Right cardiac atrium (tissue), 5 donors: ENCODE measurements at regions not wholly inside any gene's neighbourhood (a gene's known extent, or its start where the extent isn't known, plus 50 kb on each side); places are given as distances from the start of the nearest gene placed in this dataset.
A peak's percentile ranks its signal among the peaks of the same experiment; 100 is the strongest.
"Not testable (repeated sequence)": the region's sequence is repeated elsewhere in the genome, so short reads cannot be mapped to it uniquely, and the experiment has no call there.

Experiments used
- ATAC-seq, 2 donors: fragments of 200-7000 bp; cut with Tn5 transposase; one replicate each; pipeline versions ENCODE4 v1.8.0 to v1.9.1; 2020; ENCODE audit warnings: moderate library complexity in 2 of 2, mild to moderate bottlenecking in 1 of 2
- DNase-seq, 3 donors: peaks; one replicate each; pipeline ENCODE4 v3.0.0-alpha.2; 2020
- H3K27ac ChIP-seq: one replicate; pipeline ENCODE4 v1.5.1; 2013; ENCODE audit warnings: mild to moderate bottlenecking, low read length, control low read depth, moderate library complexity
- H3K27me3 ChIP-seq: one replicate; pipeline ENCODE4 v1.6.1; 2013; ENCODE audit not compliant: control insufficient read depth, insufficient read depth
- H3K4me1 ChIP-seq: one replicate; pipeline ENCODE4 v1.6.1; 2013; ENCODE audit warnings: low read length; ENCODE audit not compliant: control insufficient read depth, insufficient read depth
- H3K4me3 ChIP-seq: one replicate; pipeline ENCODE4 v1.5.1; 2013; ENCODE audit warnings: low read length, control low read depth
- H3K9me3 ChIP-seq: one replicate; pipeline ENCODE4 v1.6.1; 2013; ENCODE audit warnings: low read length; ENCODE audit not compliant: control insufficient read depth
- WGBS: extraction: QIAGEN DNeasy Blood & Tissue Kit; methylation state at CpG from one replicate; pipeline ENCODE4 v1.1.7; 2013; 5-methylcytosine and 5-hydroxymethylcytosine counted together
- intact Hi-C, 4 donors: fragments of 100-400 bp; cut with DNase I; formaldehyde crosslinking; loops; one replicate each; pipeline versions ENCODE4 v1.11.0 to v1.14.0; 2022 to 2023
- donor health status: healthy with polysubstance abuse.
- donor health status: DM: no; HTN: yes; CAD: no.
- donor health status: DM: no; HTN: no; CAD: no.
- donor health status: DM: no; HTN: yes; CAD: no; lungs with severe emphysema.
- donor health status: DM: yes; HTN: yes; CAD: no.

GRCh38 chr13:90498096-90498495 lies 849.4 kb upstream of the MIR17HG start:
- DNase-seq (no peak), ATAC-seq (no peak)
- no peaks in the 10 kb centered on the region for H3K4me1 ChIP-seq
- 40% methylated on average over 1 of the region's 1 CpG for WGBS
- H3K4me3 ChIP-seq = no peak overlapping the region
- no peaks in the 10 kb centered on the region for H3K27me3 ChIP-seq
- intact Hi-C loops = no loop called here
- H3K9me3 ChIP-seq = no peaks in the 10 kb centered on the region
- H3K27ac ChIP-seq = no peak overlapping the region

DNA sequence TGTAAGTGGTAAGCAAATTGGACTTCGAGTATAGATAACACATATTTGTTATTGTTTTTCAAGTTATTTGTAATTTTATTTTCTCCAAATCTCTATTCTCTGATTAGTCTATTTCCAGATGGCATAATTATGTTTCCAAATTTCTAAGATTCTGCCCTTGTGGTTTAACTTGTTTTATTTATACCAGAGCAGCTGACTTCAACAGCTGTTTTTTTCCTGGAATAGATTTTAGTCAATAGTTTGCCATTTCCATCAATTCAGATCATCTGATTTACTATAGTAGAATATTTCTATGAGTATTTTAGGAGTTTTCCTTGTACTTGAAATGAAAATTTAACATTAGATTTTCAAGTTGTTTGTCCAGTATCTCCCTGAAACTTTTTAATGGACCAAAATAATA lies 848.7 kb upstream of the MIR17HG start:
- no peaks in the 10 kb centered on the region for H3K9me3 ChIP-seq
- ATAC-seq = no peak
- intact Hi-C loops = no loop called here
- H3K4me3 ChIP-seq = no peak overlapping the region
- H3K4me1 ChIP-seq = no peaks in the 10 kb centered on the region
- WGBS = 0% methylated on average over 1 of the region's 1 CpG
- DNase-seq = no peak
- H3K27me3 ChIP-seq = no peaks in the 10 kb centered on the region
- no peak overlapping the region for H3K27ac ChIP-seq

- Histone ChIP-seq H3K4me3 (no peak overlapping the region), H3K27ac (no peak overlapping the region), H3K4me1 (no peaks in the 10 kb centered on the region), H3K9me3 (no peaks in the 10 kb centered on the region), H3K27me3 (no peaks in the 10 kb centered on the region)
- WGBS = 23% methylated on average over 2 of the region's 2 CpGs
- ATAC-seq (peak; percentile 86 to 88), DNase-seq (no peak)
- intact Hi-C loops = no loop called here
Observed at GRCh38 chr13:90500569-90500968, 846.9 kb upstream of the MIR17HG start.

- H3K9me3 ChIP-seq = no peaks in the 10 kb centered on the region
- intact Hi-C loops = no loop called here
- H3K27ac ChIP-seq = no peak overlapping the region
- no peaks in the 10 kb centered on the region for H3K4me1 ChIP-seq
- DNase-seq = peak; percentile 36 to 52 (median 49)
- H3K4me3 ChIP-seq = no peak overlapping the region
- WGBS = 71% methylated on average over 1 of the region's 1 CpG
- ATAC-seq = peak; percentile 95 to 97
- no peaks in the 10 kb centered on the region for H3K27me3 ChIP-seq
Observed at GRCh38 chr13:90502153-90502552, 845.3 kb upstream of the MIR17HG start.

- 33% methylated on average over 2 of the region's 2 CpGs for WGBS
- Histone ChIP-seq H3K9me3 (no peaks in the 10 kb centered on the region), H3K4me1 (no peaks in the 10 kb centered on the region), H3K27ac (no peak overlapping the region), H3K27me3 (no peaks in the 10 kb centered on the region), H3K4me3 (no peak overlapping the region)
- intact Hi-C loops = no loop called here
- no peak for ATAC-seq
- no peak for DNase-seq
Observed at GRCh38 chr13:90502762-90503161, 844.7 kb upstream of the MIR17HG start.

- H3K9me3 ChIP-seq = no peaks in the 10 kb centered on the region
- no peaks in the 10 kb centered on the region for H3K4me1 ChIP-seq
- DNase-seq (no peak), ATAC-seq (no peak)
- H3K27me3 ChIP-seq = no peaks in the 10 kb centered on the region
- H3K27ac ChIP-seq = no peak overlapping the region
- WGBS = 82% methylated on average over 2 of the region's 2 CpGs
- intact Hi-C loops = no loop called here
- no peak overlapping the region for H3K4me3 ChIP-seq
Observed at GRCh38 chr13:90510319-90510718, 837.2 kb upstream of the MIR17HG start.

GRCh38 chr13:90511903-90512302 lies 835.6 kb upstream of the MIR17HG start:
- no peak for DNase-seq
- Histone ChIP-seq H3K4me1 (no peaks in the 10 kb centered on the region), H3K9me3 (no peaks in the 10 kb centered on the region), H3K27me3 (no peaks in the 10 kb centered on the region), H3K4me3 (no peak overlapping the region), H3K27ac (no peak overlapping the region)
- no peak for ATAC-seq
- intact Hi-C loops = no loop called here
- WGBS = 62% methylated on average over 2 of the region's 2 CpGs

DNA sequence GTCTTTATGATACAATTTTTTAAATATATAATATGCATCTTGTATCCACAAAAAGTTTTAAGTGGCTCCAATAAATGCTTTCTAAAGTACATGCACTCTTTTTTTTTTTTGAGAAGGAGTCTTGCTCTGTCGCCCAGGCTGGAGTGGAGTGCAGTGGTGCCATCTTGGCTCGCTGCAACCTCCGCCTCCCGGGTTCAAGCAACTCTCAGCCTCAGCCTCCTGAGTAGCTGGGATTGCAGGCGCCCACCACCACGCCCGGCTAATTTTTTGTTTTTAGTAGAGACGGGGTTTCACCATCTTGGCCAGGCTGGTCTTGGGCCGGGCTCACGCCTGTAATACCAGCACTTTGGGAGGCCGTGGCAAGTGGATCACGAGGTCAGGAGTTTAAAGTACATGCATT lies 832.8 kb upstream of the MIR17HG start:
- ATAC-seq = not testable (repeated sequence)

DNA sequence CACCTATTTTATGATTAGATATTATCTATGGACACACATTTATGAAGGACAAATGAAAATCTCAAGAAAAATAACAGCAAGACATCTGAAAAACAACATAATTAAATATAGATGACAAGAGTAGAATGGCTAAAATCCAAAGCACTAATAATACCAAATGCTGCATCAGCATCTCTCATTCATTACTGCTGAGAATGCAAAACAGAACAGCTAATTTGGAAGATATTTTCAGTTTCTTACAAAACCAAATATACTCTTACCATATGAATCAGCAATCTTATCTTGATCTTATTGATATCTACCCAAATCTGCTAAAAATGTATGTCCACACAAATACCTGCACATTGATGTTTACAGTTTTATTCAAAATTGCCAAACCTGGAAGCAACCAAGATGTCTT lies 829.1 kb upstream of the MIR17HG start:
- intact Hi-C loops = no loop called here
- H3K4me1 ChIP-seq = no peaks in the 10 kb centered on the region
- no peak overlapping the region for H3K4me3 ChIP-seq
- no peaks in the 10 kb centered on the region for H3K9me3 ChIP-seq
- no peak for ATAC-seq
- DNase-seq = no peak
- no peaks in the 10 kb centered on the region for H3K27me3 ChIP-seq
- no peak overlapping the region for H3K27ac ChIP-seq

More for the DNA sequence above, 832.8 kb upstream of the MIR17HG start:
- H3K4me3 ChIP-seq, H3K9me3 ChIP-seq, intact Hi-C loops, H3K27me3 ChIP-seq, DNase-seq, H3K4me1 ChIP-seq, H3K27ac ChIP-seq: not testable (repeated sequence)
- 89% methylated on average over 12 of the region's 12 CpGs for whole genome bisulfite sequencing

- intact Hi-C loops = no loop called here
- Histone ChIP-seq H3K9me3 (no peaks in the 10 kb centered on the region), H3K4me3 (no peak overlapping the region), H3K4me1 (no peaks in the 10 kb centered on the region), H3K27me3 (no peaks in the 10 kb centered on the region), H3K27ac (no peak overlapping the region)
- WGBS = 39% methylated on average over 3 of the region's 3 CpGs
- ATAC-seq (no peak), DNase-seq (no peak)
Observed at GRCh38 chr13:90519157-90519556, 828.3 kb upstream of the MIR17HG start.

- H3K4me3 ChIP-seq = no peak overlapping the region
- H3K27me3 ChIP-seq = no peaks in the 10 kb centered on the region
- no peak for DNase-seq
- no peaks in the 10 kb centered on the region for H3K4me1 ChIP-seq
- H3K9me3 ChIP-seq = no peaks in the 10 kb centered on the region
- no peak overlapping the region for H3K27ac ChIP-seq
- WGBS = 24% methylated on average over 1 of the region's 1 CpG
- intact Hi-C loops = no loop called here
- ATAC-seq = no peak
Observed at GRCh38 chr13:90526711-90527110, 820.8 kb upstream of the MIR17HG start.

GRCh38 chr13:90531744-90532143 lies 815.7 kb upstream of the MIR17HG start:
- intact Hi-C loops = no loop called here
- 75% methylated on average over 2 of the region's 2 CpGs for WGBS
- no peaks in the 10 kb centered on the region for H3K27me3 ChIP-seq

More at GRCh38 chr13:90531744-90532143, 815.7 kb upstream of the MIR17HG start:
- Histone ChIP-seq H3K4me1 (no peaks in the 10 kb centered on the region), H3K4me3 (no peak overlapping the region), H3K9me3 (no peaks in the 10 kb centered on the region), H3K27ac (no peak overlapping the region)
- DNase-seq = no peak
- ATAC-seq = no peak
